Stimulated activated CD4-positive, alpha-beta T cell treated with anti-CD3 and anti-CD28 coated beads, Interleukin-1b, Interleukin-23, amount 100 ng/mL, for 48 hours (primary cell): ENCODE measurements at regions not wholly inside any gene's neighbourhood (a gene's known extent, or its start where the extent isn't known, plus 50 kb on each side); places are given as distances from the start of the nearest gene placed in this dataset.
A peak's percentile ranks its signal among the peaks of the same experiment; 100 is the strongest.

Experiments
- DNase-seq: peaks from one replicate; pipeline ENCODE4 v3.0.0-alpha.2; 2020

GRCh38 chr5:159765760-159766517, 150.3 kb upstream of the ADRA1B start:
- DNase-seq, result no peak

GRCh38 chr5:159768243-159768642, 148.0 kb upstream of the ADRA1B start:
- DNase-seq, result no peak

- no peak for DNase-seq
These were observed 143.6 kb upstream of the ADRA1B start for GRCh38 chr5:159772698-159773061.

DNA sequence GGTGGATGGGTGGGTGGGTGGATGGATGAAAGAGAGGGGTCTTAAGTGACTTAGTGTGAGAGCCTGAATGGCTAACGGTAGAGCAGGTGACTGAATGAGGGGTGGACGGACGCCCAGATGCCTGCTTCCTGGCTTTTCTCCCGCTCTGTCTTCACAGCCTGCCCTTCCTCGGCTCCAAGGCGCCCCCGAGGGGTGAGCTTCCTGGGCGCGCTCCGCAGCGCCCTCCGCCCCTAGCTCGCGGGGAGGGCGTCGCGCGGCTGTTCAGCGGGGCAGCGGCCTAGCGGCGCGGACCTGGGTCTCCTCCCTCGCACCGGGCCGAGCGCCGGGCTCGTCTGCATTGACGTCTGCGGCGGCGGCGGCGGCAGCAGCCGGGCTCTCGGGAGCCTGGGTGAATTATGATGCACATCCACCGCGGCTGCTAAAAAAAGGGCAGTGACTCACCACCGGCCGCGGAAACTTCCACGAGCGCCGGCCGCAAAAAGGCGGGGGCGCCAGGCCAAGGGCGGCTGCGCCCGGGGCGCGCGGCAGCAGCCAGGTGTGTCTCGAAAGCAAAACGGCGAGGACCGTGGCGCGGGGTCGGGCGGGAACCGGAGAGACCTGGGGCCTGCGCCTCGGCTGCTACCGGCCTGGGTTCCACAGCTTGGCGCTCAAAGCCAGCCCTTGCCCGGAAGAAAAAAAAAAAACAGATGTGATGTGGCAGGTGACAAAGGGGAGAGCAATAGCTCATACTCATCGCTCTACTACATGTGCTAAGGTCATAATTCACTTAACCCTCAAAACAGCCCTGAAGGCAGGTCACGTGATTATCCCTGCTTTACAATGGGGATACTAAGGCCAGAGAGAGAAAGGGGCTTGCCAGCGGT, 143.0 kb upstream of the ADRA1B start:
- peak; percentile 87 for DNase-seq

DNA sequence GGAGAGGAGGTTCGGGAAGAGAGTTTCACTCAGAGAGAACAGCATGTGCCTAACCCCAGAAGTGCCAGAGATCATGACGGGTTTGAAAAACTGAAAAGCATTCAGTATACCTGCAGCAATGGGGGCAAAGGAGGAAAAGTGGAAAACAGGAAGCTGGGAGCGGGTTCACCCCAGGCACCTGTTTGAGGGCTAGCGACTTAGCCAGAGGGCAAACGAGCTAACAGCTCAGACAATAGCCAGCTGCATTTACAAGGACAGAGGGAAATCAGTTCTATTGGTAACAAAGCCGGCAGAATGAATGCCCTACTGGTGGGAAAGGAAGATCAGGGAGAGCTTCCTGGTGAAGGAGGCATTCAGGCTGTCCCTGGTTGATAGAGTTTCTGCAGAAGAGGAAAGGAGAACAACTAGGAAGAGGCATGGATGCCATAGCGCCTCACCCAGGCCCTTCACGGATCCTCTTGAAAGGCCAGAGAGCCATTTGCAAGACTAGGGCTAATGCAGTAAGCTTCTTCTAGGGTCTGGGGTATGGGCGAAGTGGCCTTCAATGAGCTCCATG, 141.7 kb upstream of the ADRA1B start:
- DNase-seq, result no peak

- no peak for DNase-seq
These were observed 140.4 kb upstream of the ADRA1B start for GRCh38 chr5:159775890-159776289.

DNA sequence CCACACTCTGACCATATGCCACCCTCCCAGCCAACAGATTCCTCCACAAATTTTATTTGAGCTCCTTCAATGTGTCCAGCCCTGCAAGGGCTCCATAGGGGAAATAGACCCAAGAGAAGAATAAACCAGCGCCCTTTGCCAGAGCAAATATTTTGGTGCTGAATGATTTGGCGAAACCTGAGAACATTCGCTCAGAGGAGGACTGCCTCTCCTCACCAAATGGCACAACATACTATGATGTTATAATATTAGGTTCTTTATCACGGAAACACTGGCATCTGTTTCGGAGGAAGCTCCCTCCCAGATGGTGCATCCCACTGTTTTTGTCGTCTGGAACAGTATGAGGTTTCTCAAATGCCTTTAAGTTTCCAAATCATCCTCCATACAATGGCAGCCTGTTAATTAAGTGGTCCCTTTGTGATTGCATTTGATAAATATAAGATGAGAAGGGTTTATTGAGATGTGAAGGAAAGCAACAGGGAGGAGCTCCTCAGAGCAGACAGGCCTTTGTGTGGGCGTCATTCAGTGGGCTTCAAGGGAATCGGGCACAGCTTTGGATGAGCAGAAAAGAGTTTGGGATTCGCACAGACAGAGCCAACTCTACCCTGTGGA, 139.1 kb upstream of the ADRA1B start:
- no peak for DNase-seq

- DNase-seq, result no peak
These were observed 136.8 kb upstream of the ADRA1B start for GRCh38 chr5:159779481-159779880.

DNA sequence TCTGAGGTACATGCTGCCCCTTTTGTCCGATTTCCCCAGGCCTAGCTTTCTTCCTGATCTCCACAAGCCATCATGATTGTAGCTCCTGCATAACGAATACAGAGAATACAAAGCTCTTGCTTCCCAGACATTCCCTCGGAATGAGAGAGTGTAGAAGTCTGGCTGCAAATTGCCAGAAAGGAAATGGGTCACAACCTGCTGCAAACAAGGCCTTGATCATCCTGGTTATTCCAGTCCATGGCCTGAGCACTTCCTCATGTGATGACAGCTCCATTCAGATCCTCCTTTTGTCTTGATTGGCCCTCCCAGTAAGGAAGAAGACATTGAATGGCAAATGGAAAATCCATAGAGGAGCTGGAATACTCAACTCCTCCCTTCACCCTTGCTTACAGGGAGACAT, 136.0 kb upstream of the ADRA1B start:
- DNase-seq, result no peak

DNA sequence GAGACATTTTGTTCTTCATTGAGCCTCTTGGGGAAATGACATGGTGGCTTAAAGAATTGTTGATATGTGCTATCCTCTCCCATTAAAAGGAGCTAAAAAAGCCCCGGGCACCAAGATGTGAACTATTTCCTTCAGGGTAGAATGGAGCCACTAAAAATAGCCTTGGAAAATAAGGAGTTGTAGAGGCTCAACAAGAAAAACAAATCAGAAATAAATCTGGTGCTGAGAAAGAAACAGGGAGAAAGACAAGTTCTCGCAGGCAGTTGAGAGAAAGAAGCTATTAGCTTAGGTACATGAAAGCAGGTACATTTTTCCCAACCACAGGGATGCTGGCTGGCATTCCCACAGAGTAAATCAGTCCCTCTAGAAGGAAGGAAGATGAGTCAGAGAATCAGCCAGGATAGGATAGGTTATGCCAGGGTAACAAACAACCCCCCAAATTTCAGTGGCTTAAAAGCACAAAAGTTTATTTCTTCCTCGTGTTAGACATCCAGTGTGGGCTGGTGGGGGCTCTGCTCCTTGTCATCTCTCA, 134.6 kb upstream of the ADRA1B start:
- DNase-seq, result no peak

DNA sequence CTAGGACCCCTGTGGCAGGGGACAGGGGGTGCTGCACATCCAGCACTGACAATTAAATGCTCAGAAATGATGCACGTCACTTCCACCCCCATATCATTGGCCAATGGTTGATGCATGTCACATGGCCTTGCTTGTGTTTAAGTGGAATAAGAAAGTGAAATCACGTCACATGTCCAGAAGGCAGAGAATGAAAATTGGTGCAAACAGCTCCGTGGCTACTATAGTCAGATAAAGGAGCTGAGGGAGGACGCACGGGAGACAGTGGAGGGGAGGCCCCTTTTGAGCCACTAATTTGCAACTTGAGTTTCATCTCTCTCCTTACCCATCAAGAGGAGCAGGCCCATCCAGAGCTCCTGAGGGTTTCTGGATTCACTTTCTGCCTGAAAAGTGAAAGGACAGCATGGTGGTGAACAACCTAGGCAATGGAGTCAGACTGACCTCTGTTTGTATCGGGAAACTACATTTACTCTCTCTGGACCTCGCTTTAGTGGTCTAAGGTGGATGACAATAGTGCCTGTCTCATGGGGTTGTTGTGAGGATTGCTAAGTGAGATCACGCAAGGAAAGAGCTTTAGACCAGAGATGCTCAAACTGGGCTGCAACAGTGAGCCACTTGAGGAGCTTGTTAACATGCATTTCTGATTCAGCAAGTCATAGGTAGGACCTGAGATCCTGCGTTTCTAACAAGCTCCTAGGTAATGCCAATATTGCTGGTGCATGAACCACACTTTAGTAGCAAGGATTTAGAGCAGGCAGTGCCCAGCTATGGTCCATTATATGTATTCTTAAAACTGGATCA, 133.9 kb upstream of the ADRA1B start:
- DNase-seq, result peak; percentile 4

- no peak for DNase-seq
These were observed 133.3 kb upstream of the ADRA1B start for GRCh38 chr5:159782995-159783300.

GRCh38 chr5:159783726-159784247, 132.5 kb upstream of the ADRA1B start:
- DNase-seq, result no peak

DNA sequence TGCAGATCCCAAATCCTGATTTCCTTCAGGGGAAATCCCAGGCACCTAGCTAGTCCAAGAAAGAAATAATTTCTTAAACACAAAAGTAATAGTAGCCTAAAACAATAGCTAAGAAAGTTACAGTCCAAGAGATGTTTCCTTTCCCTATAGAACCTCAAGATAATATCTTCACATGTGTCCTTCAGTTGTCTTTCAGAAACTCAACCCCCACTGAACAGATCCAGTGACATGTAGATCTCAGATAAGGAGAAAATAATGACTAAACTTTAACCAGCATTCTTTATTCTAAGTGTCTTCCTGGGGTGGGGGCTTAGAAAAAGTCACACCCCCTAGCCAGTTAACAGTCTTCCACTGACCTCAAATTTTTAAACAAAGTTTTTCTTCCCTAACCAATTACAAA, 131.3 kb upstream of the ADRA1B start:
- DNase-seq, result no peak

GRCh38 chr5:159785656-159786055, 130.6 kb upstream of the ADRA1B start:
- DNase-seq, result no peak

- no peak for DNase-seq
These were observed 130.1 kb upstream of the ADRA1B start for GRCh38 chr5:159786201-159786600.

- DNase-seq, result no peak
These were observed 129.2 kb upstream of the ADRA1B start for GRCh38 chr5:159786901-159787691.

- no peak for DNase-seq
These were observed 128.4 kb upstream of the ADRA1B start for GRCh38 chr5:159787837-159788236.

DNA sequence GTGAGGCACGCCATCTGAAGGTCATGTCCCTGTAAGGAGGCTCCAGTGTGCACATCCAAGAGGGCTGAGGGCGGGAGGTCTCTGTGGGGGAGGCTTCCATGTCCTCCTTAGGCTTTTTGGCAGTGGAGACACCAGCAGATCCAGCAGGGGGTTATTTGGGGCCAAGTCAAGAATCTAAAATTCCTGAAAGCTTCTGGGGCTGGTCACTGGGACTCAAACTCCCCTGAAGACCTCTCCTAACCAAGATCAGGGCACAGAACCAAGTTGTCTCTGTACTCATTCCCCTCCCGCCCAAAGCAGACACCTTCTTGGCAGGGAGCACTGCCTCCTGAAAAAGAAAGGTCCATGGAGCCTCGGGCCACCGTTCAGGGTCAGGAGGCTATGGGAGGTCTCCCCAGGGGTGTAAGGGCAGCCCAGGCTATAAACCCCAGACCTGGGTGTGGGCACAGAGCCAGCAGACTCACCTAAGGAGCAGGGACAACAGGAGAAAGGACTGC, 127.4 kb upstream of the ADRA1B start:
- DNase-seq, result no peak

DNA sequence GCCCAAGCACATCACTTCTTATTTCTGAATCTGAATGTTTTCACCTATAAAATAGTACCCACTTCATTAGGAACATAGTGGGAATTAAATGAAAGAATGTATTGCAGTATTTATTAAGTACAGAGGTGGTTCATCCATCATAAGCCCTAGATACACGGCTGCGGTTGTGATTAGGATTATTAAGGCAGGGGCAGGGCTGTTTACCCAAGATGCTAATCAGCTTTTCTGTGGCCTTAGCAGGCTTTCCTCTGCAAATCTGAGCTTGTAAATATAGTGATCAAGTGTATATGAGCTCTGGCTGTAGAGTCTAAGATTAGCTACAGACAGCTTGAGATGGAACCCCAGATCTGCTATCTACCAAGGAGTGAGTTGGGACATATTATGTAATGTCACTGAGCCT, 124.1 kb upstream of the ADRA1B start:
- DNase-seq, result no peak

DNA sequence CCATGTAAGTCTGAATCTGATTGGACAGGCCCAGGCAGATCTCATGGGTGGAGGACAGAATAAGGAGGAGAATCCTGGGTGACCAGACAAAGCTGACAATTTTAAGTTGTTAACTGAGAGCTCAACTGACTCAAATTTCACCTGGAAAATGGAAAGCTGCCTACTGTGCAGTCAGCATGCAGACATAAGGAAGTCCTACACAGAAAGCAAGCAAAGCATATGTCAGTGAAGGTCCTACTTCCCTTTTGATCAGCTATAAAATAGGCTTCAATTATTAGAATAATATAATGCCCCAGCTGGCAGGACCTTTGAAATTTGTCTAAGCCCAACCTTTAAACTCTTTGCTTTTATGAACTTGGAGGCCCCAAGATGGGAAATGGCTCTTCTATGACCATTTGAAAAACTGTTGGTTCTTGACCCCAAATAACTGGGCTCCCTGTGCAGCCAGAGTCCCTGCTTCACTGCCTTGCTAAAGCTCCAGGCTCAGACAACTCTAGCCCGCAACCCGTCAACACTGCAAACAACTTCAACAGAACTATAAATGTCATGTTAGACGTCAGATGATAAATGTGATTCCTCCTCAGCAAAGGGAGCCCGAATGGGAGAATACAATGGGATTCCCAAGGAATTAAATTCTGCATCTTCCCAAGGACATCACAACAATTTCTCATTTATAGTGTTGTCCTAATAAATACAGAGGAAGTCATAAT, 118.9 kb upstream of the ADRA1B start:
- DNase-seq, result no peak
